ENCODE measurements at regions not wholly inside any gene's neighbourhood (a gene's known extent, or its start where the extent isn't known, plus 50 kb on each side); places are given as distances from the start of the nearest gene placed in this dataset.

DNA sequence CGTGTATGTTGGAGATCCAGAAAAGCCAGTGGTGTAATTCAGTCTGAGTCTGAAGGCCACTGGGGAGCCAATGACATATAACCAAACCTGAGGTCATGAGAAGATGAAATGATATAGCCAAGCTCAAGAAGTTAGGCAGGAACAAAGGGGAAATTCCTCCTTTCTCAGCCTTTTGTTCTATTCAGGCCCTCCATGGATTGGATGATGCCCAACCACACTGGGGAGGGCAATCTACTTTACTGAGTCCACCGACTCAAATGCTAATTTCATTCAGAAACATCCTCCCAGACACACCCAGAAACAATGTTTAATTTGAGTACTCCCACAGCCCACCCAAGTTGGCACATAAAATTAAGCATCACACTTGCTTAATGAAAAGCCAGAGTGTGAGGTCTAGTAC is 183.6 kb downstream of the GJA1 start:
- TF ChIP-seq SIN3A (IDR thresholded peaks at IDR 0.05; ENCODE audit: borderline replicate concordance, insufficient read depth, low read length): no peak
- no peak for TF ChIP-seq POLR2AphosphoS5 (IDR thresholded peaks at IDR 0.05; ENCODE audit: low read depth, low read length)
- TF ChIP-seq, protein P1, sequence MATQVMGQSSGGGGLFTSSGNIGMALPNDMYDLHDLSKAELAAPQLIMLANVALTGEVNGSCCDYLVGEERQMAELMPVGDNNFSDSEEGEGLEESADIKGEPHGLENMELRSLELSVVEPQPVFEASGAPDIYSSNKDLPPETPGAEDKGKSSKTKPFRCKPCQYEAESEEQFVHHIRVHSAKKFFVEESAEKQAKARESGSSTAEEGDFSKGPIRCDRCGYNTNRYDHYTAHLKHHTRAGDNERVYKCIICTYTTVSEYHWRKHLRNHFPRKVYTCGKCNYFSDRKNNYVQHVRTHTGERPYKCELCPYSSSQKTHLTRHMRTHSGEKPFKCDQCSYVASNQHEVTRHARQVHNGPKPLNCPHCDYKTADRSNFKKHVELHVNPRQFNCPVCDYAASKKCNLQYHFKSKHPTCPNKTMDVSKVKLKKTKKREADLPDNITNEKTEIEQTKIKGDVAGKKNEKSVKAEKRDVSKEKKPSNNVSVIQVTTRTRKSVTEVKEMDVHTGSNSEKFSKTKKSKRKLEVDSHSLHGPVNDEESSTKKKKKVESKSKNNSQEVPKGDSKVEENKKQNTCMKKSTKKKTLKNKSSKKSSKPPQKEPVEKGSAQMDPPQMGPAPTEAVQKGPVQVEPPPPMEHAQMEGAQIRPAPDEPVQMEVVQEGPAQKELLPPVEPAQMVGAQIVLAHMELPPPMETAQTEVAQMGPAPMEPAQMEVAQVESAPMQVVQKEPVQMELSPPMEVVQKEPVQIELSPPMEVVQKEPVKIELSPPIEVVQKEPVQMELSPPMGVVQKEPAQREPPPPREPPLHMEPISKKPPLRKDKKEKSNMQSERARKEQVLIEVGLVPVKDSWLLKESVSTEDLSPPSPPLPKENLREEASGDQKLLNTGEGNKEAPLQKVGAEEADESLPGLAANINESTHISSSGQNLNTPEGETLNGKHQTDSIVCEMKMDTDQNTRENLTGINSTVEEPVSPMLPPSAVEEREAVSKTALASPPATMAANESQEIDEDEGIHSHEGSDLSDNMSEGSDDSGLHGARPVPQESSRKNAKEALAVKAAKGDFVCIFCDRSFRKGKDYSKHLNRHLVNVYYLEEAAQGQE (IDR thresholded peaks at IDR 0.05; ENCODE audit: insufficient read depth in 1 of 2, low read depth in 2 of 2, low read length in 2 of 2): no peak
- TF ChIP-seq TAF1 (IDR thresholded peaks at IDR 0.05; ENCODE audit: borderline replicate concordance, insufficient read depth, low read length): no peak

Measured in PFSK-1 (cell line).